HEK293 (cell line): ENCODE measurements at regions not wholly inside any gene's neighbourhood (a gene's known extent, or its start where the extent isn't known, plus 50 kb on each side); places are given as distances from the start of the nearest gene placed in this dataset.

ENCODE experiments used
- CTCF ChIA-PET: fragments of 350-600 bp; formaldehyde crosslinking; extraction: SDS; loops from one replicate; lab custom pipeline; 2021; ENCODE audit warnings: antibody characterized with exemption; lab: Yijun Ruan, JAX
- POLR2A ChIA-PET: fragments of 300-600 bp; formaldehyde crosslinking; extraction: SDS; loops from one replicate; lab custom pipeline; 2020; ENCODE audit warnings: antibody characterized with exemption, inconsistent platforms; lab: Yijun Ruan, JAX
- H3K27ac ChIP-seq: fragments of 200-500 bp; sonication (Bioruptor generic); 2 replicates; pipeline ENCODE4 v1.5.1; 2014; ENCODE audit warnings: low read depth, low read length, control low read depth, inconsistent platforms; ENCODE audit errors: extremely low read depth
- H3K36me3 ChIP-seq, 2 experiments: fragments of 200-500 bp in 1 of 2; sonication (Bioruptor generic) in 1 of 2; 1 replicate in 1 of 2; 2 replicates in 1 of 2; pipeline ENCODE4 v1.5.1; 2014 to 2017; ENCODE audit warnings: inconsistent platforms in 2 of 2, low read length in 2 of 2; ENCODE audit not compliant: control insufficient read depth in 2 of 2, insufficient read depth in 1 of 2
- H3K4me1 ChIP-seq: fragments of 200-500 bp; sonication (Bioruptor generic); 2 replicates; pipeline ENCODE4 v1.5.1; 2014; ENCODE audit warnings: mild to moderate bottlenecking, low read length, inconsistent platforms; ENCODE audit not compliant: control insufficient read depth, insufficient read depth
- H3K4me3 ChIP-seq: 2 replicates; pipeline ENCODE4 v1.5.1; 2011; ENCODE audit warnings: low read depth, mild to moderate bottlenecking, control low read depth, low read length, moderate library complexity
- H3K9me3 ChIP-seq: fragments of 200-500 bp; sonication (Bioruptor generic); 2 replicates; pipeline ENCODE4 v1.5.1; 2014; ENCODE audit warnings: low read depth, low read length, inconsistent platforms; ENCODE audit not compliant: control insufficient read depth, insufficient read depth
- GLIS2 ChIP-seq: fragments of 450-650 bp; formaldehyde crosslinking; IDR thresholded peaks from 2 replicates; pipeline ENCODE4 v1.5.1; 2016; ENCODE audit warnings: missing biosample characterization, missing genetic modification characterization
- HOXD13 ChIP-seq: sonication (generic); formaldehyde crosslinking; IDR thresholded peaks from 2 replicates; pipeline ENCODE4 v1.8.0; 2022; ENCODE audit warnings: missing genetic modification reagents, borderline replicate concordance
- ZBTB8A ChIP-seq: fragments of 450-650 bp; formaldehyde crosslinking; IDR thresholded peaks from 2 replicates; pipeline ENCODE4 v1.5.1; 2016; ENCODE audit warnings: missing biosample characterization, missing genetic modification characterization
- ZFP3 ChIP-seq: fragments of 450-650 bp; formaldehyde crosslinking; IDR thresholded peaks from 2 replicates; pipeline ENCODE4 v1.5.1; 2016; ENCODE audit warnings: low read depth, missing biosample characterization, missing genetic modification characterization
- ZNF19 ChIP-seq: fragments of 450-650 bp; formaldehyde crosslinking; IDR thresholded peaks from 2 replicates; pipeline ENCODE4; 2016; ENCODE audit warnings: missing biosample characterization, missing genetic modification characterization, low read depth
- ZNF510 ChIP-seq: fragments of 450-650 bp; formaldehyde crosslinking; IDR thresholded peaks from 2 replicates; pipeline ENCODE4 v1.5.1; 2018; ENCODE audit warnings: mild to moderate bottlenecking, missing genetic modification characterization, missing biosample characterization; ENCODE audit not compliant: insufficient replicate concordance
- ZNF529 ChIP-seq: fragments of 450-650 bp; formaldehyde crosslinking; IDR thresholded peaks from 2 replicates; pipeline ENCODE4 v1.5.1; 2017; ENCODE audit warnings: missing genetic modification characterization, missing biosample characterization; ENCODE audit not compliant: insufficient replicate concordance
- ZNF660 ChIP-seq: fragments of 450-650 bp; IDR thresholded peaks from 2 replicates; pipeline ENCODE4 v1.5.1; 2018; ENCODE audit warnings: missing biosample characterization, mild to moderate bottlenecking, missing genetic modification characterization
- ZNF776 ChIP-seq: fragments of 450-650 bp; formaldehyde crosslinking; IDR thresholded peaks from 2 replicates; pipeline ENCODE4 v1.5.0; 2017; ENCODE audit warnings: missing biosample characterization, missing genetic modification characterization, borderline replicate concordance
- TF ChIP-seq, protein P1 (sequence below): fragments of 450-650 bp; formaldehyde crosslinking; IDR thresholded peaks from 2 replicates; pipeline ENCODE4 v1.5.1; 2016; ENCODE audit warnings: missing biosample characterization, missing genetic modification characterization
- TF ChIP-seq, protein P2 (sequence below): fragments of 450-650 bp; formaldehyde crosslinking; IDR thresholded peaks from 2 replicates; pipeline ENCODE4 v1.5.1; 2016; ENCODE audit warnings: missing biosample characterization, missing genetic modification characterization
- TF ChIP-seq, protein P3 (sequence below): fragments of 450-650 bp; formaldehyde crosslinking; IDR thresholded peaks from 2 replicates; pipeline ENCODE4 v1.5.1; 2017; ENCODE audit warnings: missing biosample characterization, mild to moderate bottlenecking, missing genetic modification characterization, moderate library complexity
- TF ChIP-seq, protein P4 (sequence below): fragments of 450-650 bp; formaldehyde crosslinking; IDR thresholded peaks from 2 replicates; pipeline ENCODE4 v1.5.1; 2016; ENCODE audit warnings: missing biosample characterization, missing genetic modification characterization
- TF ChIP-seq, protein P5 (sequence below): fragments of 450-650 bp; formaldehyde crosslinking; IDR thresholded peaks from 2 replicates; pipeline ENCODE4 v1.5.1; 2016; ENCODE audit warnings: missing biosample characterization, missing genetic modification characterization
- TF ChIP-seq, protein P6 (sequence below): fragments of 450-650 bp; formaldehyde crosslinking; IDR thresholded peaks from 2 replicates; pipeline ENCODE4 v1.5.1; 2017; ENCODE audit warnings: missing biosample characterization, missing genetic modification characterization

DNA sequence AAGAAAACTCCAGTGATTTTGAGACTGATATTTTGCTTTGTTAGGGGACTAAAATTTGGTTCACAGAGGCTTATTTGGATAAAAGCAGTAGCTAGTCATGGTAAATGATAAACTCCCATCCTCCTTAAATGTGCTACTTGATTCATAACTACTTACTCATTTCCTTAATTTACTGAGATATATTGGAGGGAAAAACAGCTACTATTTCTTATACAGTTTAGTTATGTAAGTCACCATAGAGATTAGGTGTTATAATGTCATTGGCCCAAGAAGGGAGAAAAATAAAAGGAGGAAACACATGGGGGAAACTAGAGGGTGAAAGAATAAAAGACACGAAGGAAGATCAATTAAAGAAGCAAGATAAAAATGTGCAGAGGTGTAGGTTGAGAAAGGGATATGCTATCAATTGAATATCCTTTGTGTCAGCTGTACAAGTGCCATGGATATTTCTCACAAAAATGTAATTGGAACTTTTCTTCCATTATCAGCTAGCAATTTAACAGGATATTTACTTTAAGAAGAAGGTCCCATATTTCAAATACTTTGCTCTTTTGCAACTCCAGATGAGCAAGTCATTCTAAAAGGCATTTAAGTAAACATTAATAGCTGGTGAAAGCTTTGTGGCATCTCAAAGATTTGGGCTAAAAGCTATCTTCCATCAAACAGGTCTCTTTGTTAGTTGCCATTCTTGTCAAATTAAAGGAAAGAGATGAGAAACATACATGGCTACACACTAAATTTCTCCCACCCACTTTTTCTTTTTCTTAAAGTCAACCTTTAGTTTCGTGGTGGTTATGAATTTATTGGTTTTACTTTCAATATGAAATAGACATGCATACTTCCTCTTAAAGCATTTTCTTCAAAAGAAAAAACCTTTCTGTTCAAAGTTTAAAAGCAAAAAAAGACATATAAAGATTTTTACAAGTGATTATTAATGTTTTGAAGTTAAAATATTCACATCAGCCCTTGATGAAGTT lies 439.5 kb downstream of the CCER1 start:
- POLR2A ChIA-PET = no interaction called here
- no peak overlapping the region for H3K4me3 ChIP-seq
- TF ChIP-seq ZNF510 (no peak), ZBTB8A (tag by site-specific recombination) (no peak), ZFP3 (no peak), ZNF529 (tag by site-specific recombination) (no peak), GLIS2 (tag by site-specific recombination) (no peak), ZNF660 (tag by site-specific recombination) (no peak)
- TF ChIP-seq, protein P1, sequence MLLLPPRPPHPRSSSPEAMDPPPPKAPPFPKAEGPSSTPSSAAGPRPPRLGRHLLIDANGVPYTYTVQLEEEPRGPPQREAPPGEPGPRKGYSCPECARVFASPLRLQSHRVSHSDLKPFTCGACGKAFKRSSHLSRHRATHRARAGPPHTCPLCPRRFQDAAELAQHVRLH (tag by site-specific recombination) = no peak
- TF ChIP-seq, protein P2, sequence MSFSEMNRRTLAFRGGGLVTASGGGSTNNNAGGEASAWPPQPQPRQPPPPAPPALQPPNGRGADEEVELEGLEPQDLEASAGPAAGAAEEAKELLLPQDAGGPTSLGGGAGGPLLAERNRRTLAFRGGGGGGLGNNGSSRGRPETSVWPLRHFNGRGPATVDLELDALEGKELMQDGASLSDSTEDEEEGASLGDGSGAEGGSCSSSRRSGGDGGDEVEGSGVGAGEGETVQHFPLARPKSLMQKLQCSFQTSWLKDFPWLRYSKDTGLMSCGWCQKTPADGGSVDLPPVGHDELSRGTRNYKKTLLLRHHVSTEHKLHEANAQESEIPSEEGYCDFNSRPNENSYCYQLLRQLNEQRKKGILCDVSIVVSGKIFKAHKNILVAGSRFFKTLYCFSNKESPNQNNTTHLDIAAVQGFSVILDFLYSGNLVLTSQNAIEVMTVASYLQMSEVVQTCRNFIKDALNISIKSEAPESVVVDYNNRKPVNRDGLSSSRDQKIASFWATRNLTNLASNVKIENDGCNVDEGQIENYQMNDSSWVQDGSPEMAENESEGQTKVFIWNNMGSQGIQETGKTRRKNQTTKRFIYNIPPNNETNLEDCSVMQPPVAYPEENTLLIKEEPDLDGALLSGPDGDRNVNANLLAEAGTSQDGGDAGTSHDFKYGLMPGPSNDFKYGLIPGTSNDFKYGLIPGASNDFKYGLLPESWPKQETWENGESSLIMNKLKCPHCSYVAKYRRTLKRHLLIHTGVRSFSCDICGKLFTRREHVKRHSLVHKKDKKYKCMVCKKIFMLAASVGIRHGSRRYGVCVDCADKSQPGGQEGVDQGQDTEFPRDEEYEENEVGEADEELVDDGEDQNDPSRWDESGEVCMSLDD (tag by site-specific recombination) = no peak
- H3K9me3 ChIP-seq = no peaks in the 10 kb centered on the region
- H3K4me1 ChIP-seq = no peaks in the 10 kb centered on the region
- CTCF ChIA-PET = interaction anchor here (0.6 to 0.7 kb wide), 2 partner anchors 88 to 641 kb away, joined by 3 to 4 read pairs; no protein-coding TSS in a partner anchor
- H3K27ac ChIP-seq = no peak overlapping the region
- no peaks in the 10 kb centered on the region for H3K36me3 ChIP-seq

DNA sequence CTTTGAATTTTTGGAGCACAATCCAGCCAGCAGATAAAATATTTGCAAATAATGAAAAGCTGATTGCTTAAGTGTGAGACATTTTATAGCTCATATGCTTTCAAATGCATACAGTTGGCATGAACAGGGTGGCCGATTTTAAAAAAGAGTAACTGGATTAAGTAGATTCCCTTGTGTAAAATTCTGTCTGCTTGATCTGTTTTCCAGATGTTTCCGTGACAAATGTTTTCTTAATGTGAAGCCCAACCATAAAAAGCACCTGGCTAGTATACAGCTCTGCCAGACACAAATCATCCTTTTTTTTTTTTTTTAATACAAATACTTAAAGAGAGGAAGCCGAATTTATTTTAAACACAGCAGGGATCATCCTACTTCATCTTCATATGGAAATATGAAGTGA lies 440.7 kb downstream of the CCER1 start:
- Histone ChIP-seq H3K36me3 (no peaks in the 10 kb centered on the region), H3K27ac (no peak overlapping the region), H3K4me1 (no peaks in the 10 kb centered on the region), H3K4me3 (no peak overlapping the region), H3K9me3 (no peaks in the 10 kb centered on the region)
- TF ChIP-seq HOXD13 (CRISPR knock-in tag) = no peak
- TF ChIP-seq ZNF19 (tag by site-specific recombination) = no peak
- TF ChIP-seq, protein P3, sequence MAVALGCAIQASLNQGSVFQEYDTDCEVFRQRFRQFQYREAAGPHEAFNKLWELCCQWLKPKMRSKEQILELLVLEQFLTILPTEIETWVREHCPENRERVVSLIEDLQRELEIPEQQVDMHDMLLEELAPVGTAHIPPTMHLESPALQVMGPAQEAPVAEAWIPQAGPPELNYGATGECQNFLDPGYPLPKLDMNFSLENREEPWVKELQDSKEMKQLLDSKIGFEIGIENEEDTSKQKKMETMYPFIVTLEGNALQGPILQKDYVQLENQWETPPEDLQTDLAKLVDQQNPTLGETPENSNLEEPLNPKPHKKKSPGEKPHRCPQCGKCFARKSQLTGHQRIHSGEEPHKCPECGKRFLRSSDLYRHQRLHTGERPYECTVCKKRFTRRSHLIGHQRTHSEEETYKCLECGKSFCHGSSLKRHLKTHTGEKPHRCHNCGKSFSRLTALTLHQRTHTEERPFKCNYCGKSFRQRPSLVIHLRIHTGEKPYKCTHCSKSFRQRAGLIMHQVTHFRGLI = 0 out of 2 replicates have a peak, but pooled peaks have one; percentile 68
- TF ChIP-seq, protein P4, sequence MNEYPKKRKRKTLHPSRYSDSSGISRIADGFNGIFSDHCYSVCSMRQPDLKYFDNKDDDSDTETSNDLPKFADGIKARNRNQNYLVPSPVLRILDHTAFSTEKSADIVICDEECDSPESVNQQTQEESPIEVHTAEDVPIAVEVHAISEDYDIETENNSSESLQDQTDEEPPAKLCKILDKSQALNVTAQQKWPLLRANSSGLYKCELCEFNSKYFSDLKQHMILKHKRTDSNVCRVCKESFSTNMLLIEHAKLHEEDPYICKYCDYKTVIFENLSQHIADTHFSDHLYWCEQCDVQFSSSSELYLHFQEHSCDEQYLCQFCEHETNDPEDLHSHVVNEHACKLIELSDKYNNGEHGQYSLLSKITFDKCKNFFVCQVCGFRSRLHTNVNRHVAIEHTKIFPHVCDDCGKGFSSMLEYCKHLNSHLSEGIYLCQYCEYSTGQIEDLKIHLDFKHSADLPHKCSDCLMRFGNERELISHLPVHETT (tag by site-specific recombination) = no peak
- no peak for TF ChIP-seq ZNF776 (tag by site-specific recombination)
- TF ChIP-seq, protein P5, sequence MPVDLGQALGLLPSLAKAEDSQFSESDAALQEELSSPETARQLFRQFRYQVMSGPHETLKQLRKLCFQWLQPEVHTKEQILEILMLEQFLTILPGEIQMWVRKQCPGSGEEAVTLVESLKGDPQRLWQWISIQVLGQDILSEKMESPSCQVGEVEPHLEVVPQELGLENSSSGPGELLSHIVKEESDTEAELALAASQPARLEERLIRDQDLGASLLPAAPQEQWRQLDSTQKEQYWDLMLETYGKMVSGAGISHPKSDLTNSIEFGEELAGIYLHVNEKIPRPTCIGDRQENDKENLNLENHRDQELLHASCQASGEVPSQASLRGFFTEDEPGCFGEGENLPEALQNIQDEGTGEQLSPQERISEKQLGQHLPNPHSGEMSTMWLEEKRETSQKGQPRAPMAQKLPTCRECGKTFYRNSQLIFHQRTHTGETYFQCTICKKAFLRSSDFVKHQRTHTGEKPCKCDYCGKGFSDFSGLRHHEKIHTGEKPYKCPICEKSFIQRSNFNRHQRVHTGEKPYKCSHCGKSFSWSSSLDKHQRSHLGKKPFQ (tag by site-specific recombination) = no peak
- TF ChIP-seq, protein P6, sequence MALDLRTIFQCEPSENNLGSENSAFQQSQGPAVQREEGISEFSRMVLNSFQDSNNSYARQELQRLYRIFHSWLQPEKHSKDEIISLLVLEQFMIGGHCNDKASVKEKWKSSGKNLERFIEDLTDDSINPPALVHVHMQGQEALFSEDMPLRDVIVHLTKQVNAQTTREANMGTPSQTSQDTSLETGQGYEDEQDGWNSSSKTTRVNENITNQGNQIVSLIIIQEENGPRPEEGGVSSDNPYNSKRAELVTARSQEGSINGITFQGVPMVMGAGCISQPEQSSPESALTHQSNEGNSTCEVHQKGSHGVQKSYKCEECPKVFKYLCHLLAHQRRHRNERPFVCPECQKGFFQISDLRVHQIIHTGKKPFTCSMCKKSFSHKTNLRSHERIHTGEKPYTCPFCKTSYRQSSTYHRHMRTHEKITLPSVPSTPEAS (tag by site-specific recombination) = no peak
- POLR2A ChIA-PET = no interaction called here
- CTCF ChIA-PET = interaction anchor here (0.5 kb wide), 1 partner anchor 189 kb away, joined by 3 read pairs; no protein-coding TSS in a partner anchor
